ENCODE measurements at regions not wholly inside any gene's neighbourhood (a gene's known extent, or its start where the extent isn't known, plus 50 kb on each side); places are given as distances from the start of the nearest gene placed in this dataset.

DNA sequence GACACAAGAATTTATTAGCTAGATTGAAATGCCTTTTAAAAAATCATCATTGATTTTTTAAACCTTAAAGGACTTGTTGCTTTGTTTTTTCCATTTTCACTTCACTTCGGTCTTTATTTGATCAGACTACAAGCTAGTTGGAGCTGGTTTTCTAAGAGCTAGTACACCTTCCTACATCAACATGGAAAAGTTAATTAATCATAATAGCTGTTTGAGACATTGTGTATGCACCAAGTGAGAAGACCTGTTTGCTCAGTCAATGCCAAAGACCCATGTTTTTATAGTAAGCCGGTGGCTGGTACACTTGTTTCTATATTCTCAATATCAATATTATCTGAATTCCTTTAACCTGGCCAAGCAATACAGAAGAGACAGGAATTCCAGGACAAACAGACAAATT lies 310.2 kb upstream of the SGK1 start (continued):
- TF ChIP-seq, protein P1, sequence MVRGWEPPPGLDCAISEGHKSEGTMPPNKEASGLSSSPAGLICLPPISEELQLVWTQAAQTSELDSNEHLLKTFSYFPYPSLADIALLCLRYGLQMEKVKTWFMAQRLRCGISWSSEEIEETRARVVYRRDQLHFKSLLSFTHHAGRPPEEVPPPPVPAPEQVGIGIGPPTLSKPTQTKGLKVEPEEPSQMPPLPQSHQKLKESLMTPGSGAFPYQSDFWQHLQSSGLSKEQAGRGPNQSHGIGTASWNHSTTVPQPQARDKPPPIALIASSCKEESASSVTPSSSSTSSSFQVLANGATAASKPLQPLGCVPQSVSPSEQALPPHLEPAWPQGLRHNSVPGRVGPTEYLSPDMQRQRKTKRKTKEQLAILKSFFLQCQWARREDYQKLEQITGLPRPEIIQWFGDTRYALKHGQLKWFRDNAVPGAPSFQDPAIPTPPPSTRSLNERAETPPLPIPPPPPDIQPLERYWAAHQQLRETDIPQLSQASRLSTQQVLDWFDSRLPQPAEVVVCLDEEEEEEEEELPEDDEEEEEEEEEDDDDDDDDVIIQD (CRISPR knock-in tag; IDR thresholded peaks at IDR 0.05): no peak
- no peak for TF ChIP-seq CEBPG (CRISPR knock-in tag; IDR thresholded peaks at IDR 0.05)
- TF ChIP-seq CEBPG (tag; conservative IDR thresholded peaks at IDR 0.05 in 1 of 2, IDR thresholded peaks at IDR 0.05 in 1 of 2): no peak
- TF ChIP-seq ZKSCAN3 (CRISPR knock-in tag; IDR thresholded peaks at IDR 0.05): no peak
- no peak for TF ChIP-seq SUPT5H (IDR thresholded peaks at IDR 0.05)
- TF ChIP-seq ZNF830 (CRISPR knock-in tag; IDR thresholded peaks at IDR 0.05): no peak
- TF ChIP-seq, protein P2, sequence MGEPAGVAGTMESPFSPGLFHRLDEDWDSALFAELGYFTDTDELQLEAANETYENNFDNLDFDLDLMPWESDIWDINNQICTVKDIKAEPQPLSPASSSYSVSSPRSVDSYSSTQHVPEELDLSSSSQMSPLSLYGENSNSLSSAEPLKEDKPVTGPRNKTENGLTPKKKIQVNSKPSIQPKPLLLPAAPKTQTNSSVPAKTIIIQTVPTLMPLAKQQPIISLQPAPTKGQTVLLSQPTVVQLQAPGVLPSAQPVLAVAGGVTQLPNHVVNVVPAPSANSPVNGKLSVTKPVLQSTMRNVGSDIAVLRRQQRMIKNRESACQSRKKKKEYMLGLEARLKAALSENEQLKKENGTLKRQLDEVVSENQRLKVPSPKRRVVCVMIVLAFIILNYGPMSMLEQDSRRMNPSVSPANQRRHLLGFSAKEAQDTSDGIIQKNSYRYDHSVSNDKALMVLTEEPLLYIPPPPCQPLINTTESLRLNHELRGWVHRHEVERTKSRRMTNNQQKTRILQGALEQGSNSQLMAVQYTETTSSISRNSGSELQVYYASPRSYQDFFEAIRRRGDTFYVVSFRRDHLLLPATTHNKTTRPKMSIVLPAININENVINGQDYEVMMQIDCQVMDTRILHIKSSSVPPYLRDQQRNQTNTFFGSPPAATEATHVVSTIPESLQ (CRISPR knock-in tag; IDR thresholded peaks at IDR 0.05): no peak
- TF ChIP-seq, protein P3, sequence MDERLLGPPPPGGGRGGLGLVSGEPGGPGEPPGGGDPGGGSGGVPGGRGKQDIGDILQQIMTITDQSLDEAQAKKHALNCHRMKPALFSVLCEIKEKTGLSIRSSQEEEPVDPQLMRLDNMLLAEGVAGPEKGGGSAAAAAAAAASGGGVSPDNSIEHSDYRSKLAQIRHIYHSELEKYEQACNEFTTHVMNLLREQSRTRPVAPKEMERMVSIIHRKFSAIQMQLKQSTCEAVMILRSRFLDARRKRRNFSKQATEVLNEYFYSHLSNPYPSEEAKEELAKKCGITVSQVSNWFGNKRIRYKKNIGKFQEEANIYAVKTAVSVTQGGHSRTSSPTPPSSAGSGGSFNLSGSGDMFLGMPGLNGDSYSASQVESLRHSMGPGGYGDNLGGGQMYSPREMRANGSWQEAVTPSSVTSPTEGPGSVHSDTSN (CRISPR knock-in tag; IDR thresholded peaks at IDR 0.05; ENCODE audit: low read depth): no peak
- TF ChIP-seq, protein P3 (tag; conservative IDR thresholded peaks at IDR 0.05; ENCODE audit: low read depth): no peak
- TF ChIP-seq RFX1 (IDR thresholded peaks at IDR 0.05): no peak
